Type B pancreatic cell (in vitro differentiated cells): ENCODE measurements at regions not wholly inside any gene's neighbourhood (a gene's known extent, or its start where the extent isn't known, plus 50 kb on each side); places are given as distances from the start of the nearest gene placed in this dataset. TPM values are rescaled to one million over a fixed set of nuclear protein-coding genes. Genes with fewer than 3 reads are reported as not detected.

ENCODE experiments used
- DNase-seq: peaks from one replicate; pipeline ENCODE4 v3.0.0; 2021; ENCODE audit warnings: mixed read lengths; ENCODE audit not compliant: unreplicated experiment; ENCODE audit errors: extremely low spot score
- H3K27ac Mint-ChIP-seq: 2 replicates; pipeline ENCODE4 v1.8.0; 2021; ENCODE audit warnings: mild to moderate bottlenecking, mixed read lengths
- H3K27me3 Mint-ChIP-seq: 2 replicates; pipeline ENCODE4 v1.8.0; 2021; ENCODE audit warnings: mixed read lengths
- H3K36me3 Mint-ChIP-seq: 2 replicates; pipeline ENCODE4 v1.8.0; 2021; ENCODE audit warnings: mixed read lengths
- H3K4me1 Mint-ChIP-seq: one replicate; pipeline ENCODE4 v1.8.0; 2021; ENCODE audit warnings: mixed read lengths; ENCODE audit not compliant: unreplicated experiment
- H3K4me3 Mint-ChIP-seq: 2 replicates; pipeline ENCODE4 v1.8.0; 2021; ENCODE audit warnings: mild to moderate bottlenecking, mixed read lengths
- H3K9me3 Mint-ChIP-seq: 2 replicates; pipeline ENCODE4 v1.8.0; 2021; ENCODE audit warnings: mixed read lengths
- CTCF ChIP-seq: fragments of 200-600 bp; sonication (generic); conservative IDR thresholded peaks from 2 replicates; pipeline ENCODE4 v1.5.0; 2021; ENCODE audit warnings: antibody characterized with exemption, mild to moderate bottlenecking
- microRNA-seq: library from miRNA; unstranded; fragments of <30 nt; microRNA quantifications from one replicate; pipeline ENCODE4, GENCODE V29; 2020

GRCh38 chr2:181404472-181404871, 52.7 kb upstream of the ITGA4 start:
- DNase-seq = no peak
- no peak overlapping the region for H3K27ac Mint-ChIP-seq
- no peaks in the 10 kb centered on the region for H3K36me3 Mint-ChIP-seq
- no peak for TF ChIP-seq CTCF
- no peaks in the 10 kb centered on the region for H3K9me3 Mint-ChIP-seq
- H3K4me1 Mint-ChIP-seq = peaks cover 11% of the 10 kb centered on the region
- H3K4me3 Mint-ChIP-seq = no peak overlapping the region
- H3K27me3 Mint-ChIP-seq = peaks cover 12% of the 10 kb centered on the region

- no peak overlapping the region for H3K4me3 Mint-ChIP-seq
- peaks cover 18% of the 10 kb centered on the region for H3K27me3 Mint-ChIP-seq
- TF ChIP-seq CTCF = no peak
- H3K4me1 Mint-ChIP-seq = peaks cover 11% of the 10 kb centered on the region
- H3K36me3 Mint-ChIP-seq = no peaks in the 10 kb centered on the region
- no peaks in the 10 kb centered on the region for H3K9me3 Mint-ChIP-seq
- no peak overlapping the region for H3K27ac Mint-ChIP-seq
- no peak for DNase-seq
Measured at GRCh38 chr2:181407171-181407570, 50.0 kb upstream of the ITGA4 start.

Small RNA genes in the stretch of these regions (microRNA-seq; reads per million reads assigned to microRNA genes)
- gene MIR4437 = not detected
